Lower leg skin (tissue), 3 donors: ENCODE measurements at regions not wholly inside any gene's neighbourhood (a gene's known extent, or its start where the extent isn't known, plus 50 kb on each side); places are given as distances from the start of the nearest gene placed in this dataset.

ENCODE experiments used
- CTCF ChIP-seq, 3 donors: fragments of 450-650 bp; IDR thresholded peaks; one replicate each; pipeline ENCODE4 v1.5.1; 2016; ENCODE audit warnings: antibody characterized with exemption in 3 of 3, mild to moderate bottlenecking in 3 of 3, moderate library complexity in 2 of 3
- POLR2A ChIP-seq, 2 donors: fragments of 450-650 bp; IDR thresholded peaks; one replicate each; pipeline ENCODE4 v1.6.1; 2016 to 2017; ENCODE audit warnings: antibody characterized with exemption in 2 of 2, mild to moderate bottlenecking in 1 of 2, moderate library complexity in 1 of 2

DNA sequence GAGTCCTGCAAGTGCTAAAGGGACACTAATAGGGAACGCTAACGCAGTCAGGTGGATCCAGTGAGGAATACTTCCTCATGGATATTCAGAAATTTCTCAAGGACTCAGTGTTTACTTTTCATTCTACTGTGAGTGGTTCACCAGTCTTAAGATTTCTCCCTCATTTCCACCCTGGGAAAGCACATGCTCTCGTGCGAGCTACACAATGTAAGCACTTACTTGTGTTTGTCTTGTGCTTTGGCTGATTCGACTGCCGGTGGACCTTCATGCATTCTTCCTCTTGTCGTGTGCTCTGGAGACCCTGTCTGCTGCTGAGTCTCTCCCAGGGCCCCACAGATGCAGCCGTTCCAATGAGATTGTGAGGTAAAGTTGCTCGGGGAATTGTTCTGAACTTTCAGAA lies 180.1 kb downstream of the NUFIP1 start:
- TF ChIP-seq CTCF (IDR thresholded peaks at IDR 0.05) (no peak), POLR2A (IDR thresholded peaks at IDR 0.05) (no peak)
